Stimulated activated CD4-positive, alpha-beta T cell treated with anti-CD3 and anti-CD28 coated beads, Interleukin-12 subunit alpha, Interleukin-12 subunit beta, amount 100 ng/mL, for 48 hours (primary cell): ENCODE measurements at regions not wholly inside any gene's neighbourhood (a gene's known extent, or its start where the extent isn't known, plus 50 kb on each side); places are given as distances from the start of the nearest gene placed in this dataset.

Experiments
- DNase-seq, 3 donors: peaks; one replicate each; pipeline ENCODE4 v3.0.0-alpha.2; 2020; ENCODE audit warnings: low read depth in 2 of 3, low spot score in 1 of 3

DNA sequence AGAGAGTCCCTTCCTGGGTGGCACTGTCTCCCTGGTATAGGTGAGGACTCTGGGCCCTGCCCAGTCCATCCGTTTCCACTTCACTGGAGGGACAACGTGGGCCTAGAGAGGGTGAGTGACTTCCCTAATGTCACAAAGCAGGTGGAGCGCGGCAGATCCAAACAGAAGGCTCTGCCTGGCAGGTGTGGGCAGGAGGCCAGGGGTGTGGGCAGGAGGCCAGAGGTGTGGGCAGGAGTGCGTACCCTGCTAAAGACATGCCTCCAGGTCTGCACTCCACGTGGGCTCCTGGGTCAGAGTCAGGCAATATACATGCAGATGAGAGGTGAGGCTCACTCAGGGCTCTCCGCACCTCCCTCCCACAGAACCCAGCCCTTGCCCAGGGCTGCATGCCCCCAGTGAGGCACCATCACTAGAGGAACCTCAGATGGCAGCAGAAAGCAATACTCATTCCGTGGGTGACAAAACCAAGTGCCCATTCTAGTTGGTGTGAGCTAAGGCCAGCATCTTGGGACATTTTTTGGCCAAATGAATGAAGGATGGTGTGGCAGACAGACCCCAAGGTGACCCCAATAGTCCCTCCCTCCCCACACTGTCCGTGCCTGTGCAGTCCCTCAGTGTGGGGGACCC lies 271.6 kb upstream of the RTL1 start:
- DNase-seq, result no peak

DNA sequence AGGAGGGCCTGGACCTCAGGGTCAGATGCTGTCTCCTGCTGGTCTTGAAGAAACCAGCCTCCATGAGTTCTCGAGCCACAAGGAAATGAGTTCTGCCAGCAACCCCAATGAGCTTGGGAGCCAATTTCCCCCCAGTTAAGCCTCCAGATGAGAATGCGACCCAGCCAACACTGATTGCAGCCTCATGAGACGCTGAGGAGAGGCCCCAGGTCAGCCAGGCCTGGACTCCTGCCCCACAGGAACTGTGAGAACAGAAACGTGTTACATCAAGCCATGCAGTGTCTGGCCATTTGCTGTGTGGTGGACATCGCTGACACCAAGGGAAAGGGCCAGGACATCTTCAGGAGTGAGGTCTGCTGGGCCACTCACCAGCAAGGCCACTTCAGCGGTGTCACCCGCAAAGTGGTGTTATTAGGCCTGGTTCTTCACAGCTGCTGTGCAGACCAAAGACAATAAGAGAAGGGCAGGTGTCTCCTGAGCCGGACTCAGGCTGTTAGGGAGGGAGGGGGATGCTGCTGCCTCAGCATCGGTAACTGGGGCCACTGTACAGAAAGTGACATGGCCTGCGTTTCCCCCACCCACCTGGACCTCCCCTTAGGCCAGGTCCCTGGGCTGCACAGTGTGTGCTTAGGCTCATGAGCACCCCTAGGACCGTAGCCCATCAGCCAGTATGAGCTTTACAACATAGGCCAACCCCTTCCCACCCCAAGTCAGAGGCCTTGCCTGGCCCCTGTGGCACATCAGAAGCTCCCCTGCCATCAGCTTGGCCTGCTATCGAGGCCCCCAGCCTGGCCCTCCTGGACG lies 272.4 kb upstream of the RTL1 start:
- no peak for DNase-seq

- no peak for DNase-seq
Observed at GRCh38 chr14:101176535-101177205, 273.1 kb upstream of the RTL1 start.

GRCh38 chr14:101177301-101177971 lies 273.9 kb upstream of the RTL1 start:
- DNase-seq, result no peak

DNA sequence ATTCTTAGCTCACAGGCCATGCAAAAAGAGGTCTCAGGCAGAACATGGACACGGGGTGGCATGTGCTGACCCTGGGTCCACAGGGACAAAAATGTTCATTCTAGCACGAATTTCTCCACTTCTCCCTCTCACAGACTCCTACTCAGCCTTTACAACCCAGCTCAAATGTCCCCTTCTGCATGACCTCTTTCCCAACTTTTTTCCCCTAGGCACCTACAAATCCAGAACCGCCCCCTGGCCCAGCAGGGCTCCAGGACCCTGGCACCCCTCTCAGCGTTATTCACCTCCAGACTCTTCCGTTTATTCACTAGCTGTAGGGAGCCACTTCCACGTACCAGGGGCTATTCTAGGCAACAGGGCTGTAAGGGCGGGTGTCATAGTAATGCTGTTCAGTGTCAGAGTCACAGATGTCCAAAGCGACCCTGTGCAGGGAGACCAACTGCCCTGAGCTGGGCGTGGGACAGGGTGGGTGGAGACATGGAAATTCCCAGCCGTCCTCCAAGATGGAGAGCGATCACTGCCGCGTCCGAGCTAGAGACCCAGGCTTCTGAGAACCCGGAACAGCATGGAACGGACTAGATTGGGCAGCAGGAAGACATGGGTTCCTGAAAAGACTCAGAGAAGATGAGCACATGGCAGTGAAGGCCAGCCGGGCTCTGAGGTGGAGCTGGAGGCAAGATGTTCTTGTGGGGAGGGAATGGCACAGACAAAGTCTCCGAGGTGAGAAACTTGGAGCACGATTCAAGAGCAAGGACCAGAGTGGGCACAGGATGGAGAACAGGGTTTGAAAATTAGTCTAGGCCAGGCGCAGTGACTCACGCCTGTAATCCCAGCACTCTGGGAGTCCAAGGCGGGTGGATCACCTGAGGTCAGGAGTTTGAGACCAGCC lies 274.9 kb upstream of the RTL1 start:
- DNase-seq, result no peak

- no peak for DNase-seq
Observed at GRCh38 chr14:101179691-101180211, 276.2 kb upstream of the RTL1 start.

DNA sequence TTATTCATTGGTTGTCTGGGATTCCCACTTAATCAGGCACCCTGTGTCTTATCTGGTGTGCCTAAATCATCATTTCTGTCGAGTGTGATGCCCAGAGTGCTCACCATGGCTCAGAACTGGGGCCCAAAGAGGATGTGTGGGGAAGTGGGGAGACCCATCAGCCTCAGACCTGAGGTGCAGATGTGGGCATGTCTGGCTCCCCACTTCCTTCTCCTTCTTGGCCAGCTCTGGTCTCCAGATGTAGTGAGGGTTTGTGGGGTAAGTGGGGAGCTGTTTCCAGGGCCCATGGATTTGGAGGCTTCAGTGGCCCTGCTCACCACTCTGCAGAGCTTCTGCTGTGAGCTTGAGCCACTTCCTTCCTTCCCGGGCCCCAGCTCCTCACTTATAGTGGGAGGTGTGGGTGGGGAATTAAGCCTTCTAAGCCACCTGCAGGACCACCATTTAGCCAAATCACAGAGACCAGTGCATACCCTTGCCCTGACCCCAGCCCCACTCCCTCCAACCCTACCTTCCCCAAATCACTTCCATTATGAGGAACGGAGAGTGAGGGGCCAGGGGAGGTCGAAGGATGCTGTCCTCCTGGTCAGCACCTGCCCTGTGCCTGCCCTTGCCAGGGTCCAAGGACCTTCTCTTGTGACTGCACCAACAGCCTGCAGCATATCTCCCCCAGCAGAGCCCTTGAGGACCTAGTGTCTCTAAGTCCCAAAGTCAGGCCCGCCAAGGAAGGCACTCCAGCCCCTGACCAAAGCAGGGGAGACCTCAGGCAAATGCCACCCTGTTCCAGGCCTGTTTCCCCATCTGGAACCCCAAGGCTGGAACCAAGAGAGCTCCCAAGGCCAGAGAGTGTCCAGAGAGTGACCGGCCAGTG lies 278.2 kb upstream of the RTL1 start:
- no peak for DNase-seq

DNA sequence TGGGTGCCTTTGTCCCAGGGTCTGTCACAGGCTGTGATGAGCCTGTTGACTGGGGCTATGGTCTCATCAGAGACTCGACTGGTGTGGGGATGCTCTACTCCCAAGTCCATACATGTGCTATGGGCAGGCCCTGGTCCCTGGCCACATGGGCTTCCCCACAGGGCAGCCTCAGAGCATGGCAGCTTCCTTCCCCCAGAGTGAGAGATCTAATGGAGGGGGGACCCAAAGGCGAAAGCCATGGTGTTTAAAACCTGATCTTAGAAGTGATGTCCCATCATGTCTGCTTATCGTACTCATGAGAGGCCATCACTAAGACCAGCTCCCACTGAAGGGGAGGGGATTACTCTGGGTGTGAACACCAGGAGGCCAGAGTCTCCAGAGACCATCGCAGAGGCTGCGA lies 279.0 kb upstream of the RTL1 start:
- no peak for DNase-seq

DNA sequence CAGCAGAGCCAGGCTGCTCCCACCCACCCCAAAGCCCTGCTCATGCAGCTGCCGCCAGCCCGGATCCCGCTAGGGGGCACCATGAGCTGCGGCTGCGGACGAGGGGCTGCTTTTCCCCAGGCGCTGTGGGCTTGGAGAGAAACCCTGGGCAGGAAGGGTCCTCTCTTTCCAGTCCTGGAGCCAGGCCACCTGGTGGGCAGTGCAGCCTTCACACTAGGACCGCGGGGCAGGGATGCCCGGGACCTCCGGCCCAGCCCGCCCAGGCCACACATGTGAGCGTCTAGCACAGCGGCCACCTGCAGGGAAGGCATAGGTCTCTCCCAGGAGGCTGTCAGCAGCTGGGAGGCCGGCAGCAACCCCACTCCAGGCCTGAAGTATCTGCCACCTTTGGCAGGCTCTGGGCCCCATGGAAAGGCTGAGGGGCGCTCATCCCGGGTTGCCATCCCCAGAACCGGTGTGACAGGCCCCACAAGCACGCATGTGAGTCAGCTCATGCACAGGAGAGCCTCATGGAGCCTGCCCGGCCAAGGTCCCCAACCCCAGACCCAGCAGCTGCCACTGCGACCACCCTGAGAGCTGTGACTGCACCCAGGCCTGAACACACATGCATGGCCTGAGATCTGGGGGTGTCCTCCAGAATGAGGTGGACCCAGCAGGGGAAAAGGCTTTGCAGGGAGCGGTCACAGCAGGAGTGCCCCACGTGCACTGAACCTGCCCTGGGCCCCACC lies 280.0 kb upstream of the RTL1 start:
- DNase-seq, result no peak

DNA sequence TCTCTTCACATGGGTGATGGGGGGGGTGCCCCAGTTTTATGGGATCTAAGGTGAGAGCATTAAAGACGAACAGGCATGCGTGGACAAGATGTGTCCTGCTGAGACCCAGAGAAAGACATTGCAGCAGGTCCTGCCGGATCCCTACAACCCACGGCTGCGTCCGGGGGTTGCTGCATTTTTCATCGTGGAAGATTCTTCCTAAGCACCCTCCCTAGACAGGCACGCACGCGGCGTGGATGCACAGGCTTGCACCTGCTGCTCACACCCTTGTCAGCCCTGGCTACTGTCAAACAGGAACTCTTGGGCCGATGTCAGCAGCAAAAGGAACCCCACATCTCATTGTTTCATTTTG lies 280.6 kb upstream of the RTL1 start:
- DNase-seq, result no peak

DNA sequence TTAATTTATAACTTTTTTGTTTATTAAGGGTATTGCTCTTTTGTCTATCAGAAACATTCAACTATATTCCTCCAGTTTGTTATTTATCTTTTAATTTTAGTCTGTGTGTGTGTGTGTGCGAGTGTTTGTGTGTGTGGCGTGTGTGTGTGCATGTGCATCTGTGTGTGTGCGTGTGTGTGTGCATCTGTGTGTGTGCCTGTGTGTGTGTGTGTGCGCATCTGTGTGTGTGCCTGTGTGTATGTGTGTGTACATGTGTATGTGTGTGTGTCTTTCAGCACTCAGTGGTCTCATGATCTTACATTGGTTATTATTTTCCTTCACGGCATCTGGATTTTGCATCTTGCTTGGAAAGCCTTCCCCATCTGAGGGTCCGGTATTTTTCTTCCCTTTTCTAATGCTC lies 281.1 kb upstream of the RTL1 start:
- DNase-seq, result no peak

GRCh38 chr14:101185073-101185835 lies 281.7 kb upstream of the RTL1 start:
- DNase-seq, result no peak

- DNase-seq, result no peak
Observed at GRCh38 chr14:101185946-101186345, 282.4 kb upstream of the RTL1 start.

DNA sequence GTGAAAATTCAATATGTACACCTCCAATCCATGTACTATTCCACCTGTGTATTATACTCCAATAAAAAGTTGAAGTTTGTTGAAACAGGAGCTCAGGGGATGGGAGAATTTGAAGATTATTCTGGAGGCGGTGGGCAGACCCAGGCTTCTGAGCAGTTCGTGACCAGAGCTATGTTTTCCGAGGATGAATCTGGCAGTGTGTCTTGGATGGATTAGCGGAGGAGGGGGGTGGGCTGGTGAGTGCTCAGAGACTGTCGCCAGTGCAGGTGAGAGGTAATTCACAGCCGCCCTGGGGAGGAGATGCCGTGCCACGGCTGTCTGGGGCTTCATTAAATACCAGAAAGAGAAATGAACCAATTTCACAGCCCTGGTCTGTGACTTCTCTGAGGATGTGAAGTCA lies 283.0 kb upstream of the RTL1 start:
- DNase-seq, result no peak

DNA sequence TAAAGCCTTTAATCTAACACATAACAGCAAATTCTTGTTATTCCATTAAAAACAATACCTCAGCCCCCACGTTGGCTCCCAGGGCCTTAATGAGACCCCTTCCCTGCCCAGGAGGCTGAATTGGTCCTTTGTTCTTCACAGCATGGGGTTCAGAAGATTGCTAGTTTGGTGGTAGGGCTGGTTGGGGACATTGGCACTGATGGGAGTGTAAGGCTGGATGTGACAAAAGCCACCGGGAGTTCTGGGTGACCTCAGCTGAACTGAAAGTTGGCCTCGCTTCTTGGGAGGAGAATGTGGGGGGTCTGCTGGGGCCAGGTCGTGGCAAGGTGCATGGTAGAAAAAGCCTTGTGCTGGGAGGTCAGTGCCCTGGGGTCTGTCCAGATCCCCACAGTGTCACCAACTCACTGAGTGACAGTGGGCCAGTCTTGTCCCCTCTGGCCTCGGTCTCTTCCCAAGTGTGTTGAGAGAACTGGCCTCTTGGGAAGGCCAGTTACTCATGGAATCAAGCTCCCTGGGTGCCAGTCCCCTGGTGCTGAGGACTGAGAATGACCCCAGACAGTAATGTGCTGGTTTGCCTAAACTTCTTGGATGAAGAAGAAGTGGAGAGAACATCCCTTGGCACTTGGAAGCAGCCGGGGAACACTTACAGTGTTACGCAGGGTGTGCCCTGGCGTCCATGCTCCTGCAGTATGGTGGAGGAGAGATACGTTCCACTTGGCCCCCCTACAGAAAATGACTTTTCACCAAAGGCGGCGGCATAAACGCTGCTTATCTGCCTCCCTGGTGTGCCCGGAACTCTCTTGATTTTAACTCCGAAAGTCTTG lies 283.7 kb upstream of the RTL1 start:
- no peak for DNase-seq

- DNase-seq, result no peak
Observed at GRCh38 chr14:101187816-101188570, 284.5 kb upstream of the RTL1 start.

GRCh38 chr14:101188571-101188915 lies 285.0 kb upstream of the RTL1 start:
- DNase-seq, result no peak
